HFFc6 (cell line): ENCODE measurements at regions not wholly inside any gene's neighbourhood (a gene's known extent, or its start where the extent isn't known, plus 50 kb on each side); places are given as distances from the start of the nearest gene placed in this dataset.

Experiments used
- DNase-seq: peaks from one replicate; pipeline ENCODE4 v3.0.0-alpha.2; 2018
- H3K27ac Mint-ChIP-seq: 2 replicates; pipeline ENCODE4 v1.8.0; 2020; ENCODE audit warnings: mild to moderate bottlenecking, mixed read lengths
- H3K27me3 Mint-ChIP-seq: 2 replicates; pipeline ENCODE4 v1.8.0; 2021; ENCODE audit warnings: mild to moderate bottlenecking, moderate library complexity, mixed read lengths; ENCODE audit not compliant: insufficient read depth
- H3K36me3 Mint-ChIP-seq: 2 replicates; pipeline ENCODE4 v1.8.0; 2021; ENCODE audit warnings: low read depth, mixed read lengths
- H3K4me1 Mint-ChIP-seq: 2 replicates; pipeline ENCODE4 v1.8.0; 2020; ENCODE audit warnings: low read depth, mixed read lengths
- H3K4me3 Mint-ChIP-seq: 2 replicates; pipeline ENCODE4 v1.8.0; 2020; ENCODE audit warnings: mild to moderate bottlenecking, moderate library complexity, mixed read lengths
- H3K9me3 Mint-ChIP-seq: 2 replicates; pipeline ENCODE4 v1.8.0; 2020; ENCODE audit warnings: mild to moderate bottlenecking, mixed read lengths
- CTCF ChIP-seq: fragments of 200-600 bp; sonication (generic); IDR thresholded peaks from 2 replicates; pipeline ENCODE4 v1.5.0; 2021; ENCODE audit warnings: antibody characterized with exemption, mild to moderate bottlenecking

GRCh38 chr2:183605440-183605839 is 481.2 kb downstream of the NUP35 start:
- no peak overlapping the region for H3K27ac Mint-ChIP-seq
- no peak for DNase-seq
- H3K27me3 Mint-ChIP-seq: no peaks in the 10 kb centered on the region
- TF ChIP-seq CTCF: no peak
- H3K4me1 Mint-ChIP-seq: no peaks in the 10 kb centered on the region
- H3K36me3 Mint-ChIP-seq: no peaks in the 10 kb centered on the region
- H3K9me3 Mint-ChIP-seq: peaks cover 19% of the 10 kb centered on the region
- H3K4me3 Mint-ChIP-seq: no peak overlapping the region

GRCh38 chr2:183606022-183606717 is 481.9 kb downstream of the NUP35 start:
- DNase-seq: no peak
- Mint-ChIP-seq H3K4me3 (no peak overlapping the region), H3K36me3 (no peaks in the 10 kb centered on the region), H3K4me1 (no peaks in the 10 kb centered on the region), H3K9me3 (peaks cover 19% of the 10 kb centered on the region), H3K27ac (no peak overlapping the region), H3K27me3 (no peaks in the 10 kb centered on the region)
- no peak for TF ChIP-seq CTCF

GRCh38 chr2:183606718-183607085 is 482.5 kb downstream of the NUP35 start:
- Mint-ChIP-seq H3K36me3 (no peaks in the 10 kb centered on the region), H3K27ac (no peak overlapping the region), H3K4me3 (no peak overlapping the region), H3K9me3 (peaks cover 23% of the 10 kb centered on the region), H3K4me1 (no peaks in the 10 kb centered on the region), H3K27me3 (no peaks in the 10 kb centered on the region)
- TF ChIP-seq CTCF: no peak
- no peak for DNase-seq

- no peak for DNase-seq
- Mint-ChIP-seq H3K36me3 (no peaks in the 10 kb centered on the region), H3K4me1 (no peaks in the 10 kb centered on the region), H3K27me3 (no peaks in the 10 kb centered on the region), H3K9me3 (peaks cover 33% of the 10 kb centered on the region), H3K27ac (no peak overlapping the region), H3K4me3 (no peak overlapping the region)
- TF ChIP-seq CTCF: no peak
Measured at GRCh38 chr2:183607995-183608394, 483.8 kb downstream of the NUP35 start.

GRCh38 chr2:183608747-183609146 is 484.5 kb downstream of the NUP35 start:
- H3K27ac Mint-ChIP-seq: no peak overlapping the region
- no peak overlapping the region for H3K4me3 Mint-ChIP-seq
- peaks cover 34% of the 10 kb centered on the region for H3K9me3 Mint-ChIP-seq
- H3K4me1 Mint-ChIP-seq: no peaks in the 10 kb centered on the region
- H3K36me3 Mint-ChIP-seq: no peaks in the 10 kb centered on the region
- TF ChIP-seq CTCF: no peak
- no peaks in the 10 kb centered on the region for H3K27me3 Mint-ChIP-seq
- DNase-seq: no peak

- H3K27ac Mint-ChIP-seq: no peak overlapping the region
- TF ChIP-seq CTCF: no peak
- no peaks in the 10 kb centered on the region for H3K36me3 Mint-ChIP-seq
- no peaks in the 10 kb centered on the region for H3K4me1 Mint-ChIP-seq
- H3K9me3 Mint-ChIP-seq: peaks cover 34% of the 10 kb centered on the region
- no peak for DNase-seq
- no peak overlapping the region for H3K4me3 Mint-ChIP-seq
- H3K27me3 Mint-ChIP-seq: no peaks in the 10 kb centered on the region
Measured at GRCh38 chr2:183610724-183611123, 486.5 kb downstream of the NUP35 start.
